Suprapubic skin (tissue), 3 donors: ENCODE measurements at regions not wholly inside any gene's neighbourhood (a gene's known extent, or its start where the extent isn't known, plus 50 kb on each side); places are given as distances from the start of the nearest gene placed in this dataset.

Source experiments
- POLR2A ChIP-seq, 2 donors: fragments of 450-650 bp; IDR thresholded peaks; one replicate each; pipeline ENCODE4 v1.6.1; 2017; ENCODE audit warnings: antibody characterized with exemption in 2 of 2, mild to moderate bottlenecking in 2 of 2, moderate library complexity in 2 of 2
- TF ChIP-seq, protein P1 (sequence below), 2 donors: fragments of 200-600 bp in 1 of 2; fragments of 450-650 bp in 1 of 2; sonication (generic) in 1 of 2; IDR thresholded peaks; one replicate each; pipeline ENCODE4 v1.5.1; 2016 to 2019; ENCODE audit warnings: antibody characterized with exemption in 2 of 2, mild to moderate bottlenecking in 1 of 2, moderate library complexity in 1 of 2

GRCh38 chr12:87925021-87925420 is 104.2 kb downstream of the C12orf50 start:
- no peak for TF ChIP-seq POLR2A (IDR thresholded peaks at IDR 0.05)
- TF ChIP-seq, protein P1, sequence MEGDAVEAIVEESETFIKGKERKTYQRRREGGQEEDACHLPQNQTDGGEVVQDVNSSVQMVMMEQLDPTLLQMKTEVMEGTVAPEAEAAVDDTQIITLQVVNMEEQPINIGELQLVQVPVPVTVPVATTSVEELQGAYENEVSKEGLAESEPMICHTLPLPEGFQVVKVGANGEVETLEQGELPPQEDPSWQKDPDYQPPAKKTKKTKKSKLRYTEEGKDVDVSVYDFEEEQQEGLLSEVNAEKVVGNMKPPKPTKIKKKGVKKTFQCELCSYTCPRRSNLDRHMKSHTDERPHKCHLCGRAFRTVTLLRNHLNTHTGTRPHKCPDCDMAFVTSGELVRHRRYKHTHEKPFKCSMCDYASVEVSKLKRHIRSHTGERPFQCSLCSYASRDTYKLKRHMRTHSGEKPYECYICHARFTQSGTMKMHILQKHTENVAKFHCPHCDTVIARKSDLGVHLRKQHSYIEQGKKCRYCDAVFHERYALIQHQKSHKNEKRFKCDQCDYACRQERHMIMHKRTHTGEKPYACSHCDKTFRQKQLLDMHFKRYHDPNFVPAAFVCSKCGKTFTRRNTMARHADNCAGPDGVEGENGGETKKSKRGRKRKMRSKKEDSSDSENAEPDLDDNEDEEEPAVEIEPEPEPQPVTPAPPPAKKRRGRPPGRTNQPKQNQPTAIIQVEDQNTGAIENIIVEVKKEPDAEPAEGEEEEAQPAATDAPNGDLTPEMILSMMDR (IDR thresholded peaks at IDR 0.05): no peak
